LNCAP (cell line): ENCODE measurements at regions not wholly inside any gene's neighbourhood (a gene's known extent, or its start where the extent isn't known, plus 50 kb on each side); places are given as distances from the start of the nearest gene placed in this dataset.

ENCODE experiments used
- TF ChIP-seq, protein P1 (sequence below): fragments of 450-650 bp; IDR thresholded peaks from 2 replicates; pipeline ENCODE4 v1.5.1; 2017; ENCODE audit warnings: mild to moderate bottlenecking

GRCh38 chr4:23038626-23039491 is 346.1 kb downstream of the GBA3 start:
- TF ChIP-seq, protein P1, sequence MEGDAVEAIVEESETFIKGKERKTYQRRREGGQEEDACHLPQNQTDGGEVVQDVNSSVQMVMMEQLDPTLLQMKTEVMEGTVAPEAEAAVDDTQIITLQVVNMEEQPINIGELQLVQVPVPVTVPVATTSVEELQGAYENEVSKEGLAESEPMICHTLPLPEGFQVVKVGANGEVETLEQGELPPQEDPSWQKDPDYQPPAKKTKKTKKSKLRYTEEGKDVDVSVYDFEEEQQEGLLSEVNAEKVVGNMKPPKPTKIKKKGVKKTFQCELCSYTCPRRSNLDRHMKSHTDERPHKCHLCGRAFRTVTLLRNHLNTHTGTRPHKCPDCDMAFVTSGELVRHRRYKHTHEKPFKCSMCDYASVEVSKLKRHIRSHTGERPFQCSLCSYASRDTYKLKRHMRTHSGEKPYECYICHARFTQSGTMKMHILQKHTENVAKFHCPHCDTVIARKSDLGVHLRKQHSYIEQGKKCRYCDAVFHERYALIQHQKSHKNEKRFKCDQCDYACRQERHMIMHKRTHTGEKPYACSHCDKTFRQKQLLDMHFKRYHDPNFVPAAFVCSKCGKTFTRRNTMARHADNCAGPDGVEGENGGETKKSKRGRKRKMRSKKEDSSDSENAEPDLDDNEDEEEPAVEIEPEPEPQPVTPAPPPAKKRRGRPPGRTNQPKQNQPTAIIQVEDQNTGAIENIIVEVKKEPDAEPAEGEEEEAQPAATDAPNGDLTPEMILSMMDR, result no peak

DNA sequence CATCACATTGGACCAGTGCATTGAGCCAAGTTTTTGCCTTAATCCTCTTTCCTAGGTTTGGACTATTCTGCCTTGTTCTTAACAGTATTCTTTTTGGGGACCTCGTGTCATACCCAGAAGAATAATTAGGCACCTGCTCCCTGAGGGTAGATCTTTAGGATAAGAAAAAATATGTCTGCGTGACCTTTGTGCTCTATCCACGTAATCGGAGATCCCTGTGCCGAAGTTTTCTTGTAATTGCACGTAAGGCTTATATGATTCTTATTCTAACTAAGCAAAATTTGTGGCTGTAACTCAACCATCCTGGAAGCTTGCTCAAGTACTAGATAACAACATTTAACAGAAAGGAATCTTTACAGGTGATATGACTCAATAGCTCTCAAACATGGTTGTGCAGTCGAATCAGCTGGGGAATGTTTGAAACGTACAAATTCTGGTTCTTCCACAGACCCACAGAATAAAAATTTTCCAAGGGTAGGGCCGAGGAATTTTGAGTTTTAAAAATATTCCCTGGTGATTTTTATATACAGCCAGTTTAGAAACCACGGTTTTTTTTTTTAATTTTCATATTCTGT is 344.3 kb downstream of the GBA3 start:
- TF ChIP-seq, protein P1, result no peak

GRCh38 chr4:23036503-23036902 is 343.8 kb downstream of the GBA3 start:
- TF ChIP-seq, protein P1, result no peak

DNA sequence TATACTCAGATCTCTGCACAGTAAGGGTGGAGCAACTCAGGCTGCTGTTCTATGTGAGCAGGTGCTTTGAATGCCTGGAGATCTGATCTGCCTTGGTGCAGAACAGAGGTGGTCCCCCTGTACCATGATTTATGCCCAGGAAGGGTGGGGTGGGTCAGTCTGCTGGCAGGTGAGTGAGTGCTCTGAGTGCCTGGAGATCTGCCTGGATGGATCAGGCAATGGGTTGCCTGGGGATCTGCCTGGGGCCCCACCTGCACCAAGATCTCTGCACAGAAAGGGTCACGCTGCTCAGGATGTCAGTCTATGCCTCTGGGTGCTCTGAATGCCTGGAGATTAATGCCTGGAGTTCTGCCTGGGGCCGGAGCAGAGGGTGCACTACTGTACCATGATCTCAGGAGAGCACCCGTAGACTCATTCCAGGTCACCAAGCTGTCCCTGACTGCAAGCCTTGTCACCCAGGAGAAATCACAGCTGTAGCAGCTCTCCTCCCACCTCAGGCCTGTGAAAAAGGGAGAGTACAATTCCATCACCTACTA is 342.9 kb downstream of the GBA3 start:
- TF ChIP-seq, protein P1, result no peak

- TF ChIP-seq, protein P1, result no peak
Observed at GRCh38 chr4:23034731-23035130, 342.0 kb downstream of the GBA3 start.

DNA sequence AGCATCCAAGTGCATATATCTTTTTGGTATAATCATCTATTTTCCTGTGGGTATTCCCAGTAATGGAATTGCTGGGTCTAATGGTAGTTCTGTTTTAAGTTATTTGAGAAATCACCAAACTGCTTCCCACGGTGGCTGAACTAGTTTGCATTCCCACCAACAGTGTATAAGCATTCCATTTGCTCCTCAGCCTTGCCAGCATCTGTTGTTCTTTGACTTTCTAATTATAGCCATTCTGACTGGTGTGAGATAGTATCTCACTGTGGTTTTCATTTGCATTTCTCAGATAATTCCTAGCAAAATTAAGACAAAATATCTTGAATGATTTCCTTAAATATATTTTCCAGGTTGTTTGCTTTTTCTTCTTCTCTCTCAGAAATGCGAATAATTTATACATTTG is 341.1 kb downstream of the GBA3 start:
- TF ChIP-seq, protein P1, result no peak

GRCh38 chr4:23028875-23029274 is 336.1 kb downstream of the GBA3 start:
- TF ChIP-seq, protein P1, result no peak
